ENCODE measurements at regions not wholly inside any gene's neighbourhood (a gene's known extent, or its start where the extent isn't known, plus 50 kb on each side); places are given as distances from the start of the nearest gene placed in this dataset.

GRCh38 chr17:52986056-52986662, 827.6 kb upstream of the CA10 start:
- TF ChIP-seq REST (IDR thresholded peaks at IDR 0.05; ENCODE audit: insufficient read depth in 1 of 2, low read depth in 2 of 2, low read length in 1 of 2) (no peak), TCF7L2 (IDR thresholded peaks at IDR 0.05; ENCODE audit: low read depth, low read length) (no peak), SIN3A (IDR thresholded peaks at IDR 0.05; ENCODE audit: borderline replicate concordance, insufficient read depth, low read depth, low read length) (no peak), CTCF (IDR thresholded peaks at IDR 0.05) (no peak), POLR2AphosphoS5 (IDR thresholded peaks at IDR 0.05; ENCODE audit: low read depth, low read length) (no peak)
- POLR2A ChIA-PET = no interaction called here
- in situ Hi-C loops (cut with HindIII; ENCODE audit: low pct_unique_long_range_greater_than_20kb, low sequenced_read_pairs) (no loop called here), intact Hi-C loops (cut with micrococcal nuclease; ENCODE audit: unreplicated experiment) (no loop called here)
- DNase-seq (ENCODE audit: low read depth, low spot score) (no peak), ATAC-seq (no peak)
- H3K4me1 ChIP-seq (ENCODE audit: control insufficient read depth, insufficient read depth, low read length) = no peaks in the 10 kb centered on the region
- H3K4me3 ChIP-seq (ENCODE audit: low read depth in 2 of 2, low read length in 2 of 2) = no peak overlapping the region
- no peaks in the 10 kb centered on the region for H3K36me3 ChIP-seq (ENCODE audit: control insufficient read depth, insufficient read depth, low read length)
- H3K27ac ChIP-seq (ENCODE audit: low read length) = no peak overlapping the region
- no TSS peak for BruUV-seq (replicated peaks)
- H3K27me3 ChIP-seq (ENCODE audit: control insufficient read depth, insufficient read depth, low read length) = no peaks in the 10 kb centered on the region
- CTCF ChIA-PET = no interaction called here
- no peaks in the 10 kb centered on the region for H3K9me3 ChIP-seq (ENCODE audit: control insufficient read depth, insufficient read depth, low read depth, low read length)

- Histone ChIP-seq H3K4me1 (ENCODE audit: control insufficient read depth, insufficient read depth, low read length) (no peaks in the 10 kb centered on the region), H3K9me3 (ENCODE audit: control insufficient read depth, insufficient read depth, low read depth, low read length) (no peaks in the 10 kb centered on the region), H3K4me3 (ENCODE audit: low read depth in 2 of 2, low read length in 2 of 2) (no peak overlapping the region), H3K27me3 (ENCODE audit: control insufficient read depth, insufficient read depth, low read length) (no peaks in the 10 kb centered on the region), H3K36me3 (ENCODE audit: control insufficient read depth, insufficient read depth, low read length) (no peaks in the 10 kb centered on the region), H3K27ac (ENCODE audit: low read length) (no peak overlapping the region)
- ChIA-PET CTCF (no interaction called here), POLR2A (interaction anchor here (0.7 kb wide), 1 partner anchor 59 kb away, joined by 3 read pairs; no protein-coding TSS in a partner anchor)
- TF ChIP-seq REST (IDR thresholded peaks at IDR 0.05; ENCODE audit: insufficient read depth in 1 of 2, low read depth in 2 of 2, low read length in 1 of 2) (no peak), SIN3A (IDR thresholded peaks at IDR 0.05; ENCODE audit: borderline replicate concordance, insufficient read depth, low read depth, low read length) (no peak), CTCF (IDR thresholded peaks at IDR 0.05) (no peak), POLR2AphosphoS5 (IDR thresholded peaks at IDR 0.05; ENCODE audit: low read depth, low read length) (no peak), TCF7L2 (IDR thresholded peaks at IDR 0.05; ENCODE audit: low read depth, low read length) (no peak)
- in situ Hi-C loops (cut with HindIII; ENCODE audit: low pct_unique_long_range_greater_than_20kb, low sequenced_read_pairs) = no loop called here
- intact Hi-C loops (cut with micrococcal nuclease; ENCODE audit: unreplicated experiment) = no loop called here
- DNase-seq (ENCODE audit: low read depth, low spot score) = no peak
- ATAC-seq = no peak
- BruUV-seq (replicated peaks) = no TSS peak
Measured at GRCh38 chr17:52982331-52982730, 823.8 kb upstream of the CA10 start.

All from Panc1 (cell line).